SU-DHL-6 (cell line): ENCODE measurements at regions not wholly inside any gene's neighbourhood (a gene's known extent, or its start where the extent isn't known, plus 50 kb on each side); places are given as distances from the start of the nearest gene placed in this dataset.

Source experiments
- H2AFZ ChIP-seq: fragments of 200-600 bp; sonication (generic); 2 replicates; pipeline ENCODE4 v1.6.1; 2014; ENCODE audit warnings: low read depth, mild to moderate bottlenecking, moderate library complexity, mixed read lengths, antibody characterized with exemption, low read length; ENCODE audit not compliant: severe bottlenecking
- H3F3A ChIP-seq: fragments of 200-600 bp; shearing (Covaris generic); 2 replicates; pipeline ENCODE4 v1.6.0; 2016; ENCODE audit warnings: antibody characterized with exemption, mild to moderate bottlenecking; ENCODE audit not compliant: insufficient read depth
- H3K27ac ChIP-seq: fragments of 200-600 bp; sonication (generic); 2 replicates; pipeline ENCODE4 v1.5.1; 2016; ENCODE audit warnings: low read depth, mild to moderate bottlenecking, low read length, moderate library complexity, mixed read lengths
- H3K27me3 ChIP-seq: fragments of 200-600 bp; sonication (generic), shearing (Covaris generic); 2 replicates; pipeline ENCODE4 v1.6.0; 2014; ENCODE audit warnings: mild to moderate bottlenecking, low read length
- H3K36me3 ChIP-seq: fragments of 200-600 bp; sonication (generic); 2 replicates; pipeline ENCODE4 v1.6.1; 2014; ENCODE audit warnings: mild to moderate bottlenecking, low read length, mixed read lengths
- H3K4me2 ChIP-seq: fragments of 300-600, 200-600 bp; shearing (Covaris generic), sonication (generic); 2 replicates; pipeline ENCODE4 v1.6.0; 2014; ENCODE audit warnings: low read length, low read depth, mild to moderate bottlenecking; ENCODE audit not compliant: poor library complexity, severe bottlenecking
- H3K4me3 ChIP-seq: fragments of 200-600 bp; sonication (generic); 2 replicates; pipeline ENCODE4 v1.5.1; 2014; ENCODE audit warnings: antibody characterized with exemption, low read length, mild to moderate bottlenecking, mixed read lengths; ENCODE audit not compliant: insufficient read depth, poor library complexity, severe bottlenecking
- H3K79me2 ChIP-seq: fragments of 200-600 bp; sonication (generic); 2 replicates; pipeline ENCODE4 v1.6.1; 2014; ENCODE audit warnings: mild to moderate bottlenecking, low read length, moderate library complexity; ENCODE audit not compliant: insufficient read depth
- H3K9ac ChIP-seq: fragments of 200-600 bp; sonication (generic); 2 replicates; pipeline ENCODE4 v1.7.0; 2014; ENCODE audit warnings: mild to moderate bottlenecking, low read length
- H3K9me2 ChIP-seq: fragments of 200-600 bp; sonication (generic); replicated peaks from 2 replicates; pipeline ENCODE4 v1.6.1; 2014; ENCODE audit warnings: low read length; ENCODE audit not compliant: insufficient read depth
- H3K9me3 ChIP-seq: fragments of 200-600 bp; sonication (generic); 2 replicates; pipeline ENCODE4 v1.6.1; 2014; ENCODE audit warnings: low read length, mixed read lengths; ENCODE audit not compliant: insufficient read depth
- H4K20me1 ChIP-seq: fragments of 200-600 bp; sonication (generic); 2 replicates; pipeline ENCODE4 v1.6.1; 2014; ENCODE audit warnings: low read depth, mild to moderate bottlenecking, antibody characterized with exemption, low read length, moderate library complexity, mixed read lengths
- EZH2phosphoT487 ChIP-seq: fragments of 200-600 bp; sonication (generic), shearing (Covaris generic); conservative IDR thresholded peaks from 2 replicates; pipeline ENCODE4 v1.6.1; 2018; ENCODE audit warnings: mild to moderate bottlenecking, antibody characterized with exemption, low read length, moderate library complexity, mixed read lengths
- TF ChIP-seq, protein P1 (sequence below): fragments of 200-600 bp; sonication (generic); IDR thresholded peaks from one replicate; pipeline ENCODE4 v1.5.1; 2017; ENCODE audit warnings: antibody characterized with exemption, mild to moderate bottlenecking, low read length, moderate library complexity; ENCODE audit not compliant: insufficient read depth, poor library complexity, severe bottlenecking

DNA sequence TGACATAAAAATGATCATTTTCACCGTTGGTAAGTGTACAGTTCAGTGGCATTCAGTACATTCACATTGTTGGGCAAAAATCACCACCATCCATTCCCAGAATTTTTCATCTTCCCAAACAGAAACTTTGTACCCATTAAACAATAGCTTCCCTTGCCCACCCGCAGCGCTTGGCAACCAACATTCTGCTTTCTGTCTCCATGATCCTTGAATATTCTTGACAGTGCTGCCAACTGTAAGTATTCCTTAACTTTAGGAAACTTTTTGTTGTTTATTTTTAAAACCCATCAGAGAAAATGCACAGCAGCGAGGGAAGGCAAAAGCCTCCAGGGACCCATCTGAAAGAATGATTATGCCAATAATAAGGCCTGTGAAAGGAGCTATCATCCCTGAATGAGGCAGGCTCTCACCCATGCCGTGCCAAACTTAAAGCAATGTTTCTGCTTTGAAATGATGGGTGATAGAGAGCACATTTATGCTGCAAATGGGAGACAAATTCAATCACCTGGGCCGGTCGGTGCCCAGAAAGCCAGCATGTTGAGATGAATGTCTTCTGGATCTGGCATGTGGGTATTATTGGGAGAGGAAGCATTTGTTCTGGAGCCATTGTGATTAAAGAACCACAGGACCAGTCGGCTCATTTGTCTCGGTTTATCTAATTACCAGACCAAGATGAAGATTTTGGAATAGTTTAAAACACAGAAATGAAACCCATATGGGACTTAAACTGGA is 202.1 kb upstream of the NPVF start:
- no peaks in the 10 kb centered on the region for H3K9me3 ChIP-seq
- no peaks in the 10 kb centered on the region for H3F3A ChIP-seq
- H3K27me3 ChIP-seq = no peaks in the 10 kb centered on the region
- no peak overlapping the region for H3K4me3 ChIP-seq
- H3K9ac ChIP-seq = no peak overlapping the region
- H2AFZ ChIP-seq = no peak overlapping the region
- H3K79me2 ChIP-seq = no peaks in the 10 kb centered on the region
- no peak overlapping the region for H3K27ac ChIP-seq
- H3K4me2 ChIP-seq = no peak overlapping the region
- TF ChIP-seq EZH2phosphoT487 = no peak
- TF ChIP-seq, protein P1, sequence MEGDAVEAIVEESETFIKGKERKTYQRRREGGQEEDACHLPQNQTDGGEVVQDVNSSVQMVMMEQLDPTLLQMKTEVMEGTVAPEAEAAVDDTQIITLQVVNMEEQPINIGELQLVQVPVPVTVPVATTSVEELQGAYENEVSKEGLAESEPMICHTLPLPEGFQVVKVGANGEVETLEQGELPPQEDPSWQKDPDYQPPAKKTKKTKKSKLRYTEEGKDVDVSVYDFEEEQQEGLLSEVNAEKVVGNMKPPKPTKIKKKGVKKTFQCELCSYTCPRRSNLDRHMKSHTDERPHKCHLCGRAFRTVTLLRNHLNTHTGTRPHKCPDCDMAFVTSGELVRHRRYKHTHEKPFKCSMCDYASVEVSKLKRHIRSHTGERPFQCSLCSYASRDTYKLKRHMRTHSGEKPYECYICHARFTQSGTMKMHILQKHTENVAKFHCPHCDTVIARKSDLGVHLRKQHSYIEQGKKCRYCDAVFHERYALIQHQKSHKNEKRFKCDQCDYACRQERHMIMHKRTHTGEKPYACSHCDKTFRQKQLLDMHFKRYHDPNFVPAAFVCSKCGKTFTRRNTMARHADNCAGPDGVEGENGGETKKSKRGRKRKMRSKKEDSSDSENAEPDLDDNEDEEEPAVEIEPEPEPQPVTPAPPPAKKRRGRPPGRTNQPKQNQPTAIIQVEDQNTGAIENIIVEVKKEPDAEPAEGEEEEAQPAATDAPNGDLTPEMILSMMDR = no peak
- H3K9me2 ChIP-seq = no peaks in the 10 kb centered on the region
- no peaks in the 10 kb centered on the region for H4K20me1 ChIP-seq
- no peaks in the 10 kb centered on the region for H3K36me3 ChIP-seq

DNA sequence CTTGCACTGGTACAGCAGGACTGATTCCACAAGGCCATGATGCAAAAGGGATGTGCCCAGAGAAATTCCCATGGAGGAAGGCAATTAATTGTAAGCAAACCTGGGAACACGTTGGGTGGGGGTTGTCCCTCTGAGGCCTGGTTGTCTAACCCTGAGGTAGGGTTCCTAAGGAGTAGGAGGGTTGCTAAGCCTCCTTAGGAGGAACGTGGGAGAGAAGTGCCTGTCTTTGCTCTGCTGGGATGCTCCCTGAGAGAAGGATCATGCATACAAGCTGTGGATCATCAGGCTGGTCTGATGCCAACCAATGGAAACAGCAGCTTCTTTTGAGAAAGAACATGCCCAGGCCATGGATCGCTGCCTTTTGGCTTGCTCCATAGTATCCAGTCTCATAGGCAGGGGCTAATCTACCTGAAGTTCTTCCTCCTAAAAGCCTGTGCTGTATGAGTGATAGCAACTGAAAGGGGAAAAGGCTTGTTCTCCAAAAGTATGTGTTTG is 203.7 kb upstream of the NPVF start:
- Histone ChIP-seq H3K9me3 (no peaks in the 10 kb centered on the region), H3F3A (no peaks in the 10 kb centered on the region), H3K27ac (no peak overlapping the region)

DNA sequence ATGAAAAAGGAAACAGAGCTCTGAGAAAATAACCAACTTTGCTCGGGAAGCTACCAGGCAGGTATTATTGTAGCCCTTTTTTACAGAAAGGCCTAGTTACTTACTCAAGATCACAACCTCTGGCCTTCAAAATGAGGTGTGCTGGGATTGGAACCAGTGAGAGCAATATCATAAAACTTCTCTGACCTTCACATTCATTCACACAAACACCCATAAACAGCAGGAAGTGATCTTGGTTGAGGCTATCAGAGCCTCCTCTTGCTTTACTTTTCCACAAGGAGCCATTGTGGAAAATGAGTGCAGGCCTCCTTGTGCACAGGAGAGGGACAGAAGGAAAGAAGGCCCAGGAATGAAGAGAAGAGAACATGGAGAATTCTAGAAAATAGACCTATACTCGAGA is 204.5 kb upstream of the NPVF start:
- Histone ChIP-seq H3K9me3 (no peaks in the 10 kb centered on the region), H3K4me3 (no peak overlapping the region), H3K9ac (no peak overlapping the region), H3K36me3 (no peaks in the 10 kb centered on the region), H4K20me1 (no peaks in the 10 kb centered on the region), H3K27me3 (no peaks in the 10 kb centered on the region), H2AFZ (no peak overlapping the region), H3K27ac (no peak overlapping the region), H3K9me2 (no peaks in the 10 kb centered on the region), H3F3A (no peaks in the 10 kb centered on the region), H3K79me2 (no peaks in the 10 kb centered on the region), H3K4me2 (no peak overlapping the region)
- TF ChIP-seq, protein P1 = no peak
- no peak for TF ChIP-seq EZH2phosphoT487

More for the DNA sequence above, 203.7 kb upstream of the NPVF start:
- Histone ChIP-seq H3K79me2 (no peaks in the 10 kb centered on the region), H4K20me1 (no peaks in the 10 kb centered on the region), H3K27me3 (no peaks in the 10 kb centered on the region), H2AFZ (no peak overlapping the region), H3K4me3 (no peak overlapping the region), H3K9me2 (no peaks in the 10 kb centered on the region), H3K9ac (no peak overlapping the region), H3K36me3 (no peaks in the 10 kb centered on the region), H3K4me2 (no peak overlapping the region)
- TF ChIP-seq, protein P1 = no peak
- TF ChIP-seq EZH2phosphoT487 = no peak
